ENCODE measurements at regions not wholly inside any gene's neighbourhood (a gene's known extent, or its start where the extent isn't known, plus 50 kb on each side); places are given as distances from the start of the nearest gene placed in this dataset.
A peak's percentile ranks its signal among the peaks of the same experiment; 100 is the strongest.
"Not testable (repeated sequence)": the region's sequence is repeated elsewhere in the genome, so short reads cannot be mapped to it uniquely, and the experiment has no call there.

DNA sequence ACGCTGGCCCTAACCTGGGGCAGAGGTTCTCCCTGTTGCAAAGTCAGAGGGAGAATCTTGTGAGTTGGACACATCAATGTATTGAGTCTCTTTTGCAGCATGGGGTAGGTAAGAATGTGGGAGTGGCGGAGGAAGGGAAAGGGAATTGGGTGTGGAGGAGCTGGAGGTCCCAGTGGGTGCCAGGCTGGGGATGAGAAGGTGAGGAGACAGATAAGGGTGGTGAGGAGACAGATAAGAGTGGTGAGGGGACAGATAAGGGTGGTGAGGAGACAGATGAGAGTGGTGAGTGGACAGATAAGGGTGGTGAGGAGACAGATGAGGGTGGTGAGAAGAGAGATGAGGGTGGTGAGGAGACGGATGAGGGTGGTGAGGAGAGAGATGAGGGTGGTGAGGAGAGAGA lies 72.9 kb upstream of the SFSWAP start:
- DNase-seq, result no peak

DNA sequence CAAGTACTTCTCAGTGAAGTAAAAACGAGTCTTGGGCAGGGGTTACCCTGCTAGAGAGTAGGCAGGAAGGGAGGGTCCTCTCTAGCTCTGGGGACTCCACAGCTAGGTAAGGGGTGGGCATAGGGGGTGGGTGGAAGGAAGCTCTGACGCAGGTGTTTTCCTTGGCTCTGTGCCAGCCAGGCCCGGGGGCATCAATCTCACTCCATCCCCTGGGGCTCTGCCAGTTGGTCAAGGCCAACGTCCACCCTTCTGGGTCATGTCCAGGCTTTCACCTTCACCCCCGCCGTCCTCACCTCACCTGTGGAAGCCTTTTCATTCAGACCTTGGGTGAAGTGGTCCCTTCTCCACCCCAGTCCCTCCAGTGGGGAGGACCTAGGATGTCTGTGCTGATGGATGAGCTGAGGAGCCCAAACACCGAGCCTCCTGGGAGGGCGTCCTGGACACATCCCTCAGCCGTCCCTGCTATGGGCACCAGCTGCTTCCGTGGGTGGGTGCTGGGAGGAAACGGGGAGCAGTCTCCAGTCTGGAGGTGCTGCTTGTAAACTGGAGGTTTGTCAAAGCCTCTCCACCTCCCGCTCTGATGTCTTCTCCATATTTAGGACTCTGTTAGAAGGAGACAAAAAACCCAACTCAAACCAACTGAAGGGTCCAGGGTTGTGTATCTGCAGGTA lies 71.5 kb upstream of the SFSWAP start:
- peak in 1 of 56 donors; percentile 26 for DNase-seq

DNA sequence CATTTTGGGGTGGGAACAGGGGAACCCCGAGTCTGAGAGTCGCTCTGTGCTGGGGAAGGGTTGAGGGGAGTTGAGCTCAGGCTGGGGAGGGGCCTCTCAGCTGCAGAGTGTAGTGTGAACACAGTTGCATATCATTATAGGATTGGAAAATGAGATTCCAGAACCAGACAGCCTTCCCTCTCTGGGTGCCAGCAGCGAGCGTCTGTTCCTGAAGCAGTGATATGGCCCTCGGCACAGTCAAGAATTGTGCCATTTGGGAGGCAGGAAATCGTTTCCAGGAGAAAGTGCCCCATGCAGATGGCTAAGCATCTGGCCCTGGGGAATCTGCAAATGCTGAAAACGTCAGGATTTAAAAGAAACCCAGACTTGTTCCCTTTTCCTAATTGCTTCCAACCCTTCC lies 70.4 kb upstream of the SFSWAP start:
- DNase-seq, result peak in 4 of 56 donors; percentile 25 to 42 (median 32)

DNA sequence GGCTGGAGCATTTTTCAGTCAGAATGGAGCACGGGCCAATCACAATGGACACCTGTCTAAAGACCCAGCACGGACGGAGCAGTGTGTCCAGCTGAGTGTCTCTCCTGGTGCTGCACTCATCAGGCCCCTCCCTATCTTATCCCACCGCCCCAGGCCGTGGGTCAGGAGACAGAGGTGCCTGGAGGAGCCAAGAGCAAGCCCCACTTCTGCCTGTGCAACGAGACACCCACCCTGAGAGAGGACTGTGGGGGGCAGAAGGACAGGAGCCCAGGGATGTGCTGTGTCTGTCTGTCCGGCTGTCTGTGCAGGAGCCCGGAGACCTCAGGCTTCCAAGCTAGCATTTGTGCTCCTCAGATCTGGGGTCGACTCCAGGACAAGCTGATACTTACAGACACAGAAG lies 69.6 kb upstream of the SFSWAP start:
- DNase-seq, result no peak

DNA sequence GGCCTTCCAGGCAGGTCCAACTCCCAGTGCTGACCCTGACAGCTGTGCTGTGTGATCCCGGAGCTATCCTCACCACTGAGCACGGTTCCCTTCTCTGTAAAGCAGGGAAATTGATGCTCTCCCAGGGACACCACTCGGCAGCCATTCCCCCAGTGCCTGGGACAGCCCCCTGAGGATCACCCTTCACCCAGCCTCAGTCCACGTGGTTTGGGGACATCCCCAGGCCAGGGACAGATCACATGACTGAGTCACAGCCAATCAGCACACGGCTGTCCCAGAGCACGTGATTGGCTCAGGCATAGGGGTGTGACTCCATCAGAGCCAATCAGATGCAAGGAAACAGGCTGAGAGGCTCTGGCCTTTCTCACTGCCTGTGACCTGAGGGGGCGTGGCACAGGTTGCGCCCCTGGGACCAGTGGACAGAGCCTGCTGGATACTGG lies 68.8 kb upstream of the SFSWAP start:
- no peak for DNase-seq

DNA sequence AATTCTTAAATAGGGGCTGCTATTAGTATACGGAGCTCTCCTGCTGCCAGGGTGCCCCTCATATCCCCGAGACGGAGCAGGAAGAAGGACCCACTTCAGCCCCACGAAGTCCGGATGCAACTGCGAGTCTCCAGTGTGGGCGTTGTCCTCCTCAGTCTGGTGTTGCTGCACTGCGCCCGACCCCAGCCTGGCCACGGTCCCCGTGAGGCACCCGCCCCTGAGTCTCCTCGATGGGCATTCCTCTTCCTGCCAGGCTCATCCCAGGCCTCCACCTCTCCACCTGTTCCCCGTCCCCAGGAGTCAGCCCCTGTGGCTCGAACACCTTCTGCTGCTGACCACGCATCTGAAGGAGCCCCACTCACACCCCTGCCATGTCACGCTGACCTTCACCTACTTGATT lies 68.1 kb upstream of the SFSWAP start:
- no peak for DNase-seq

DNA sequence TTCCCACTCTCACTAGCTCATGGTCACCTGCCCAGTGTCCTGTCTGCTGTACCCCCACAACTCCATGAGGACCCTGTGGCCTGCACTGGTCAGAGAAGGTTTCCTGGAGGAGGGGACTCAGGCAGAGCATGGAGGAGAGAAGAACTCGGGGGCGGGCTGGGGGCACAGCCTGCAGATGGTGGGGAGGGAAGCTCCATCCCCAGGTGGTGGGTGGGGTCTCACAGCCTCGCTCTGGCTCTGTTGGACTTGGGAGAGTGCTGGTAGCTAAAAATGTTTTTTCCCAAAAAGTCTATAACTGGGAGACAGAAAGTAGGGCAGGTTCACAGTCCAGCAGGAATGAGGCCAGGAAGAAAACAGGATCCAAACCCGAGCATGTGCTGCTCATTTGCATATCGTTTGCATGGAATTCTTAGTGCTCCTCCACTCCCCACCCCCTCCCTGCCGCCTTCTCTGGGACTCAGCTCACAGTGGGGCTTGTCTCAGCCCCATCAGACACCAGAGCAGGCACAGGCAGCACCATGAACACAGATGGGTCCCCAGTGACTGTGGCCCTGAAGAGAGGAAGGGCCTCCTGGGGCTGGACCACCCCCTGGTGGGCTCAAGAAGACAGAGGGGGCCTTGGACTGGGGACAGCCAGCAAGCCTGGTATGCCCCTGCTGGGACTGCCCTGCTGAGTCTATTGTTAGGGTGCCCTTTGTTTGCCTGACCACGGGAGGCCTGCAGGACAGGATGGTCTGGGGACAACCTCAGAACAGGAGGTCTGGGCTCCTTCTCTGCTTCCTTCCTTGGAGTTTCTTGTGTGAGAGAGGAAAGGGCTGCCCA lies 67.0 kb upstream of the SFSWAP start:
- DNase-seq, result peak in 2 of 56 donors; percentile 20 to 24

DNA sequence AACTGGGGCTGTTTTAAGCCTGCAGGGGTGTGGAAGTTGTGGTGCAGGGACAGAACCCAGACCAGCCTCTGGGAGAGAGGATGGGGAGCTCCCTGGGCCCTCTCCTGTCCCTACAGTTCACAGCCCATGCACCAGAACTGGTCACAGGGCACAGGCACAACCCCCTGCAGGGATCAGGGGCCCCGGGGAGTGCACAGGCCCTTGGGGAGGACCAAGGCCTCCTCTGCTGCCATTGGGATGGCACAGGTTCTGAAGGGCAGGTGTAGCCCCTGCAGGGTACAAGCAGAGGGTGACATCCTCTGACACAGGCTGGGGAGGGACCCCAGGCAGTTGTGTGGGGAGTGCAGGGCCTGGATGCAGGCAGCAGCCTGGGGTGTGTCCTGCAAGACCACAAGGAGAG lies 66.4 kb upstream of the SFSWAP start:
- no peak for DNase-seq

DNA sequence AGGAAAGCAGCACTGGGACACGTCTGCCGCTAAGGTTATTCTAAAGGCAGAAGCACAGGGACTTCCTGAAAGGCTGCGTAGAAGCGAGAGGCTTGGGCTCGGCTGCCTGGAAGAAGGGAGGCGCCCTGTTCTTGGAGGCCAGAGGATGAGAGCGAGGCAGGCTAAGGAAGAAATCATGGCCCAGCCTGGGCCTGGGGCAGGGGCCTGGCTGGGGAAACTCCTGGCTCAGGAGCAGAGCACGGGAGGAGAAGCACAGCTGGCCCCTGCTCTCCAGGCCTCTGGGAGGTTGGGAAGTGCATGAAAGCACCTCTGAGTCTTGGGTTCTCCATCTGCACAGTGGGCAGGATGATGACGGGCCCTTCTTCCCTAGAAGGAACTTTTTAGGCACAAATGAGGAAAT lies 66.0 kb upstream of the SFSWAP start:
- DNase-seq, result not testable (repeated sequence)

DNA sequence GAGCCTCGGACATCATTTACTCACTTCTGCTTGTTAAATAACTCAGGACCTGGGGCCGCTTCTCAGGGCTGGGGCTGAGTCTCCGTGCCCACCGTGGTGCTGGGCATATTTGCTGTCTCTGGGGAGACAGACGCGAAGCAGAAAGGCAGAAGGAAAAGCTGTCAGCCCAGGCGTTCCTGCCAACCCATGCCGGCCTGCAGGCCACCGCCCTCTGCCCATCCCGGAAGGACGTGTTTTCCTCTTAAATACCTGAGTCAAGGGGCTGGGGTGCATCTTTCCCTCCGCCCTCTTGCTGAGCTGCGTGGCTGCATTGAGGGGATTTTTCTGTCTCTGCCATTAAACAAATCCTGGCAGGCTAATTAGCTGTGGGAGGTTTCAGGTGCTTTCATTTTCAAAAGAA lies 65.3 kb upstream of the SFSWAP start:
- DNase-seq, result not testable (repeated sequence)

DNA sequence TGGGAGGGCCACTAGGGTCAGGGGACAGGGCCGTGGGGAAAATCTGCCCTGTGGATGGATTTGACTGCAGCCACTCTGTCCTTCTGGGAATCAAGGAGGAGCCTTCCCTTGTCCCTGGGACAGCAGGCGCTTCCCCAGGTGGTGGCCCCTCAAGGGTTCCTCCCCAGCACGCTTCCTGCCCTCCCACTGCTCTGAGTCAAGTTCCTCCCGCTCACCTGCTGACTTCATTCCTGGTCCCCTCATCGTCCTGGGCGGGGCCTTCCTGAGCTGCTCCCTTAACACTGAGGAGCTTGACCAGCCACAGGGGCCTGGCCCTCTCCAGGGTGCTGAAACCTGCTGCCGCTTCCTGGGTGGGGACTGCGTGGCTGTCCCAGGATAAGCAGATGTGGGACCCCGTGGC lies 64.4 kb upstream of the SFSWAP start:
- not testable (repeated sequence) for DNase-seq

DNA sequence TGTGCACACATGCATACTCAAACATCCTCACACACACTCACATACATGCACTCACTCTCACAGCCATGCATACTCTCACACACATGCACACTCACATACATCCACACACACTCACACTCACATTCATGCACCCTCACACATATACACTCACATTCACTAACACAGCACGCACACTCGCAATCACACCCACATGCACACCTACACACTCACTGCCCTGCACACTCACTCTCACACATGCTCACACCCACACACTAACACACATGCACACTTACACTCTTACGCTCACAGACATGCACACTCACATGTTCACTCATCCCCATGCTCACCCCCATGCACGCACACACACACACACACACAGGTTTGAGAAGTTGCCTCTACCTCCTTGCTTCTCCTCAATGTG lies 63.2 kb upstream of the SFSWAP start:
- DNase-seq, result no peak

DNA sequence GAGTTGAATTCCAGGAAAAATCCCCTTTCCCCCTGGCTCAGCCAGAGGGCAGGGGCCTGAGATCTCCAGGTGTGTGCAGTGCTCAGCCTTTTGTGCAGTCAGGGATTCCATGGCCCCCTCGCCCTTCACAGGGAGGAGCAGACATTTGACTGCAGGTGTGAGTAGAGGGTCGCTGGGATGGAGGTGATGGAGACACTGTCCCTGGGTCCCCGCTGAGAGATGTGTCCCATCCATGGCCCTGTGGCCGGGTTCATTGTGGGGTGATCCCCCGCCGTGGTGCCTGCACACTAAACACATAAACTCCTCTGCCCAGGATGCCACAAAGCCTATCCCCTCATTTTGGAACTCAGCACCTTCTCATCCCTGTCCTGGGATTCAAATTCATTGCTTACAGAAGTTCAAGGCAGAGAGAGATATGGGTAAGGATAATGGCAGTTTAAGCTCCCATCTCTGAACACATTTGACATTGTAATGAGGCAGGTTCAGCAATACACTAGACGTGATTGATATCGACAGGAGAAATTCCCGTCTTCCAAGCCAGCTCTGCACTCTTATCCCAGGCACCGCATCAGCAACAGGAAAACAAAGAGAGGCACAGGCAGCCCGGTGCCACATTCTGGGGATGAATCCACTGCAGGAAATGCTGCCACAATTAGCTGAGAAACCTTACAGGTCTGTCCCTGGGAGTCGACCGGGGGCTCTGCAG lies 55.3 kb upstream of the SFSWAP start:
- DNase-seq, result not testable (repeated sequence)

DNA sequence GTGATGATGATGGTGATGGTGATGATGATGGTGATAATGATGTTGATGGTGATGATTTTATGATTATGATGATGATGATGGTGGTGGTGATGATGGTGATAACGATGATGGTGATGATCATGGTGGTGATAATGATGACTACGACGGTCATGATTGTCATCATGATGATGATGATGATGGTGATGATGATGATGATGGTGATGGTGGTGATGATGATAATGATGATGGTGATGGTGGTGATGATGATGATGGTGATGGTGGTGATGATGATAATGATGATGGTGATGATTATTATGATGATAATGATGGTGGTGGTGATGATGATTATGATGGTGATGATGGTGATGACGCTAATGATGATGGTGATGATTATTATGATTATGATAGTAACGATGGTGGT lies 54.1 kb upstream of the SFSWAP start:
- DNase-seq, result not testable (repeated sequence)

DNA sequence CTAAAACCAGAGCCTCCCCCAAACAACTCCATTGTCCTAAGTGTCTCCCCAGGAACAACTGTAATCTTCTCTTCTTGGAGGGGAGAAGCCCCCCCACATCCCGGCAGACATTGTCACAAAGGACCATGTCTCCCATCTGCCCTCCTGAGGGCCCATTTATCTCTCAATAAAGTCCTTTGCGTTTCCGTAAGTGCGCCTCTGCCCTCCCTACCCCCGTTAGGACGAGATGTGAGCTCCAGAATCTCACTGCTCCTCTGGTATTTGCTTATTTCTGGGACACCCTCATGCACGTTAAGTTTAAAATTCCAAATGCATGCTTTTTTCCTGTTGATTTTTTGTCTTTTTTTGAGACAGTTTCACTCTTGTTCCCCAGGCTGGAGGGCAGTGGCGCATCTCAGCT lies 52.3 kb upstream of the SFSWAP start:
- DNase-seq, result not testable (repeated sequence)

DNA sequence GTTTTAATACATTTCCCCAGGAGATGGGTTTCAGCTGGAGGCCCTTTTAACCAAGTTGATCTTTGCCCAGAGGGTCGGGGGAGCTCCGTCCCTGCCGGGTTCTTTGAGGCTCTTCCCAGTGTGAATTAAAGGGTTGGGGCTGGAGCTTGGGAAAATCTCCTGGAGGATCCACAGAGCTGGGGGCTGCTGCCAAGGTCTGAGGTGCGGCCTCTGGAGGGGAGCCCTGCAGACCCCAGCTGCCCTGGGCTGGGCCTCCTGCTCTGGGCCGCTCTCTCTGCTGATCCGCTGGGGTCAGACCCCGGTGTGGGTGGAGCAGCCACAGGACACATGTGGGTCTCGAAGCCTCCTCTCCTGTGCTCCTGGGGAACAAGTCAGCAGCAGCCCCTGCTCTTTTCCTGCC lies 51.4 kb upstream of the SFSWAP start:
- DNase-seq, result not testable (repeated sequence)

DNA sequence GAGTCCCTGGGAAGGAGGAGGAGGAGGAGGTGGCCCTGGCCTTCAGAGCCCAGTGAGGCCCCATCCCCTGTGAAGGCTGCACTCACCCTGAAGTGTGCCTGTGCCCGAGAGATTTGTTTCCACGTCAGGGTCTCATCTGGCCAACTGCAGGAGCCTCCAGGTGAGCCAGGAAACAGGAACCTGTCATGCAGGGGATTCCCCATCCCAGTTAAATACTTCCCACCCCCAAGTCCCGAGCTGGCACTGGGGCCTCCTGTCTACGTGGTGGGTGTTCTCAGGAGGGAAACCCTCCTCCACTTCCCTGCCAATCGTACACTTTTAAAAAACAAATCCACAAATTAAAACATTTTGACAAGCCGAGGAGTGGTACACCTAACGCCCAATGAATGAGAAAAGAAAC lies 50.9 kb upstream of the SFSWAP start:
- DNase-seq, result not testable (repeated sequence)

DNA sequence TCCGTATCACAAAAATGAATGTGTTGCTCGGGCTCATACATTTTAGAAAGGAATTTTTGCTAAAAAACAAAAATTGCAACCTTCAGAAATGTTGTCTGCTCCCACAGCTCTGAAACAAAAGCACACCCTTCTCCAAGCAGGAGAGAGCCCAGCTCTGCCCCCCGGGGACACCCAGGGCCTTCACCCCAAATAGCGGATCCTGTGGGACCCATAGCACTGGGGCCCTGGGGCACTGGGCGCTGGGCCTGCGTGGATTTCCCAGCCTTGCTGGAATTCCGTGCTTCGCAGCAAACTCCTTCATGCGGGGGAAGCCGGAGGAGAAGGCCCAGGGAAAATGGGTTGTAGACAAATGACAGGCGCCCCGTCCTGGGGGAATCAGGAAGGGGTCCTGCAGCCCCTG lies 50.5 kb upstream of the SFSWAP start:
- not testable (repeated sequence) for DNase-seq
